ENCODE measurements at regions not wholly inside any gene's neighbourhood (a gene's known extent, or its start where the extent isn't known, plus 50 kb on each side); places are given as distances from the start of the nearest gene placed in this dataset.

GRCh38 chr4:124939908-124940307 lies 227.4 kb upstream of the ANKRD50 start (continued):
- TF ChIP-seq SAP30 (IDR thresholded peaks at IDR 0.05; ENCODE audit: insufficient read depth, insufficient replicate concordance, low read length) (no peak), ASH2L (IDR thresholded peaks at IDR 0.05; ENCODE audit: low read length) (no peak), CEBPB (IDR thresholded peaks at IDR 0.05; ENCODE audit: low read depth, low read length) (no peak), GABPA (IDR thresholded peaks at IDR 0.05; ENCODE audit: borderline replicate concordance, insufficient read depth, low read length) (no peak)

All from H1 (cell line).